ENCODE measurements at regions not wholly inside any gene's neighbourhood (a gene's known extent, or its start where the extent isn't known, plus 50 kb on each side); places are given as distances from the start of the nearest gene placed in this dataset.

DNA sequence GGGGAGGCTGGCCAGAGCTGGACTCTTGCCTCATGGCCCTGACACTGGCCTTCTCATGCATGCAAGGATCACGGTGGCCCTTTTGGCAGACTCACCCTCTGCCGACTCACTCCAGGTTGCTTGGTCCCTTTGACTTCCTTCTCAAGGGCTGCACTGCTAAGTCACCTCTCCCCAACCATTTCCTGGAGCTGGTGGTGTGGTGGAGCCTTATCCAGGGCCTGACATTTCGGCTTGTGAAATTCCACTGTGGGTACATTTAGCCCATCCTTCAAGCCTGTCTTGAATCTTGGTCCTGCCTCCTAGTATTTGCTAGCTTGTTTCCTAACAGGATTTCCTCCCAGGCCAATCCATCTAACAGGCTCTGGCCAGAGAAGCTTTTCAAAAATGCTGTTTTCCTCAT lies 52.6 kb upstream of the JUN start:
- Histone ChIP-seq H3K4me3 (replicated peaks; ENCODE audit: insufficient read depth, low read length) (no peak overlapping the region), H3K27me3 (ENCODE audit: insufficient read depth, poor library complexity, severe bottlenecking) (no peaks in the 10 kb centered on the region), H3K27ac (replicated peaks) (no peak overlapping the region)
- TF ChIP-seq, protein P1, sequence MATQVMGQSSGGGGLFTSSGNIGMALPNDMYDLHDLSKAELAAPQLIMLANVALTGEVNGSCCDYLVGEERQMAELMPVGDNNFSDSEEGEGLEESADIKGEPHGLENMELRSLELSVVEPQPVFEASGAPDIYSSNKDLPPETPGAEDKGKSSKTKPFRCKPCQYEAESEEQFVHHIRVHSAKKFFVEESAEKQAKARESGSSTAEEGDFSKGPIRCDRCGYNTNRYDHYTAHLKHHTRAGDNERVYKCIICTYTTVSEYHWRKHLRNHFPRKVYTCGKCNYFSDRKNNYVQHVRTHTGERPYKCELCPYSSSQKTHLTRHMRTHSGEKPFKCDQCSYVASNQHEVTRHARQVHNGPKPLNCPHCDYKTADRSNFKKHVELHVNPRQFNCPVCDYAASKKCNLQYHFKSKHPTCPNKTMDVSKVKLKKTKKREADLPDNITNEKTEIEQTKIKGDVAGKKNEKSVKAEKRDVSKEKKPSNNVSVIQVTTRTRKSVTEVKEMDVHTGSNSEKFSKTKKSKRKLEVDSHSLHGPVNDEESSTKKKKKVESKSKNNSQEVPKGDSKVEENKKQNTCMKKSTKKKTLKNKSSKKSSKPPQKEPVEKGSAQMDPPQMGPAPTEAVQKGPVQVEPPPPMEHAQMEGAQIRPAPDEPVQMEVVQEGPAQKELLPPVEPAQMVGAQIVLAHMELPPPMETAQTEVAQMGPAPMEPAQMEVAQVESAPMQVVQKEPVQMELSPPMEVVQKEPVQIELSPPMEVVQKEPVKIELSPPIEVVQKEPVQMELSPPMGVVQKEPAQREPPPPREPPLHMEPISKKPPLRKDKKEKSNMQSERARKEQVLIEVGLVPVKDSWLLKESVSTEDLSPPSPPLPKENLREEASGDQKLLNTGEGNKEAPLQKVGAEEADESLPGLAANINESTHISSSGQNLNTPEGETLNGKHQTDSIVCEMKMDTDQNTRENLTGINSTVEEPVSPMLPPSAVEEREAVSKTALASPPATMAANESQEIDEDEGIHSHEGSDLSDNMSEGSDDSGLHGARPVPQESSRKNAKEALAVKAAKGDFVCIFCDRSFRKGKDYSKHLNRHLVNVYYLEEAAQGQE (IDR thresholded peaks at IDR 0.05; ENCODE audit: insufficient replicate concordance, low read depth): no peak
- TF ChIP-seq, protein P2, sequence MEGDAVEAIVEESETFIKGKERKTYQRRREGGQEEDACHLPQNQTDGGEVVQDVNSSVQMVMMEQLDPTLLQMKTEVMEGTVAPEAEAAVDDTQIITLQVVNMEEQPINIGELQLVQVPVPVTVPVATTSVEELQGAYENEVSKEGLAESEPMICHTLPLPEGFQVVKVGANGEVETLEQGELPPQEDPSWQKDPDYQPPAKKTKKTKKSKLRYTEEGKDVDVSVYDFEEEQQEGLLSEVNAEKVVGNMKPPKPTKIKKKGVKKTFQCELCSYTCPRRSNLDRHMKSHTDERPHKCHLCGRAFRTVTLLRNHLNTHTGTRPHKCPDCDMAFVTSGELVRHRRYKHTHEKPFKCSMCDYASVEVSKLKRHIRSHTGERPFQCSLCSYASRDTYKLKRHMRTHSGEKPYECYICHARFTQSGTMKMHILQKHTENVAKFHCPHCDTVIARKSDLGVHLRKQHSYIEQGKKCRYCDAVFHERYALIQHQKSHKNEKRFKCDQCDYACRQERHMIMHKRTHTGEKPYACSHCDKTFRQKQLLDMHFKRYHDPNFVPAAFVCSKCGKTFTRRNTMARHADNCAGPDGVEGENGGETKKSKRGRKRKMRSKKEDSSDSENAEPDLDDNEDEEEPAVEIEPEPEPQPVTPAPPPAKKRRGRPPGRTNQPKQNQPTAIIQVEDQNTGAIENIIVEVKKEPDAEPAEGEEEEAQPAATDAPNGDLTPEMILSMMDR (IDR thresholded peaks at IDR 0.05; ENCODE audit: insufficient read depth, low read length): no peak
- TF ChIP-seq GABPA (IDR thresholded peaks at IDR 0.05; ENCODE audit: low read depth) (no peak), POLR2AphosphoS5 (IDR thresholded peaks at IDR 0.05; ENCODE audit: low read depth) (no peak), SPI1 (IDR thresholded peaks at IDR 0.05; ENCODE audit: borderline replicate concordance, low read depth) (no peak)
- DNase-seq (ENCODE audit: low read depth in 1 of 2, low spot score in 1 of 2): no peak

DNA sequence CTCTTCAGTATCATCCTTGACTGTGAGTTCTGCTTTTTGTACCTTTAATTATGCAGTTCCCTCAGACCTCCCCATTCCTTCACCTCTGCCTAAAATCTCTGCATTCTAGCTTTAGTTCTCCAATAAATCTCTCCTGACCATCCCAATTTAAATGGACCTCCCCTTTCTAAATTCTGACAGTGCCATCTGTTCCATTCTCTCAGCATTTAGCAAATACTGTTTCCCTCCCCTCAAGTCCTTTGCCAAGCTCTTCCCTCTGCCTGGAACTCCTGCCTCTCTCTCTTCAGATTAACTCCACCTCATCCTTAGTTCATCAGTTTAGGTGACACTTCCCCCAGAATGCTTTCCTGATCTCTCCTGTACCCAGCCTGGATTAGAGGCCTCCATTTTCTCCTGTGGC lies 54.0 kb upstream of the JUN start:
- no peak overlapping the region for H3K27ac ChIP-seq (replicated peaks)
- TF ChIP-seq, protein P2 (IDR thresholded peaks at IDR 0.05; ENCODE audit: insufficient read depth, low read length): no peak
- peak; percentile 8; the same call in 1 of the 2 replicates for TF ChIP-seq SPI1 (IDR thresholded peaks at IDR 0.05; ENCODE audit: borderline replicate concordance, low read depth)

DNA sequence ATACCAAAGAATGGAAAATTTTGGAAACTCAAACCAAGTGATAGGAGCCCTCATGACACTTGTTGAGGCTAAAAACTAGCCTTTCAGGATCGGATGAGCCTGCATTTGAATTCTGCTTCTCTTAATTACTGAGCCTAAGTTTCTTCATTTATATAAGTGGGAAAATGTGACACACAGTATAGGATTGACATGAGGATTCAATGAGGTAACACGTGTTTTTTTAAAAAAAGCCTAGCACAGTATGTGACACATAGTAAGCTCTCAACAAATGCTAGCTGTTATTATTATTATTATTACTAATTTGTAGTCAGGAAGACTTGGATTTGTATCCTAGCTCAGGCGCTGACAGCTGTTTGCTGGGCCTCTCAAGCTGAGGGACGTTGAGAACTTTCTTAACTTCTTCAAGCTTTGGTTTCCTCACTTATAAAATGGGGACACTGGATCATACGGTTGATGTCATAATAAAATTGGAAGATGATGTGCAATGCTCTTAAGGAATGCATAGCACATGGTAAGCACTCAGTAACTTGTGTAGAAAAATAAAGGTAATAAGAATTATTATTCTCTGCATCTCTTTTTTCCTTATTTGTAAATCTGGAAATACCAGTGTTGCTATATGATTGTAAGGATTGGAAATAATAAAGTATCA lies 55.4 kb upstream of the JUN start:
- TF ChIP-seq GABPA (IDR thresholded peaks at IDR 0.05; ENCODE audit: low read depth) (no peak), POLR2AphosphoS5 (IDR thresholded peaks at IDR 0.05; ENCODE audit: low read depth) (no peak), SPI1 (IDR thresholded peaks at IDR 0.05; ENCODE audit: borderline replicate concordance, low read depth) (no peak)
- TF ChIP-seq, protein P1 (IDR thresholded peaks at IDR 0.05; ENCODE audit: insufficient replicate concordance, low read depth): no peak
- TF ChIP-seq, protein P2 (IDR thresholded peaks at IDR 0.05; ENCODE audit: insufficient read depth, low read length): no peak
- H3K27me3 ChIP-seq (ENCODE audit: insufficient read depth, poor library complexity, severe bottlenecking): no peaks in the 10 kb centered on the region

More for the DNA sequence above, 54.0 kb upstream of the JUN start:
- H3K4me3 ChIP-seq (replicated peaks; ENCODE audit: insufficient read depth, low read length): no peak overlapping the region
- no peaks in the 10 kb centered on the region for H3K27me3 ChIP-seq (ENCODE audit: insufficient read depth, poor library complexity, severe bottlenecking)
- DNase-seq (ENCODE audit: low read depth in 1 of 2, low spot score in 1 of 2): no peak

More for the DNA sequence above, 55.4 kb upstream of the JUN start:
- Histone ChIP-seq H3K4me3 (replicated peaks; ENCODE audit: insufficient read depth, low read length) (no peak overlapping the region), H3K27ac (replicated peaks) (no peak overlapping the region)
- DNase-seq (ENCODE audit: low read depth in 1 of 2, low spot score in 1 of 2): no peak

Measured in HL-60 (cell line).